AG04449 (cell line): ENCODE measurements at regions not wholly inside any gene's neighbourhood (a gene's known extent, or its start where the extent isn't known, plus 50 kb on each side); places are given as distances from the start of the nearest gene placed in this dataset.

Source experiments
- CTCF ChIA-PET: fragments of 350-600 bp; formaldehyde crosslinking; extraction: SDS; loops from one replicate; lab custom pipeline; 2021; ENCODE audit warnings: antibody characterized with exemption; lab: Yijun Ruan, JAX
- POLR2A ChIA-PET: fragments of 400-600, 350-600 bp; formaldehyde crosslinking; extraction: SDS; loops from one replicate; lab custom pipeline; 2020; ENCODE audit warnings: antibody characterized with exemption, inconsistent platforms; lab: Yijun Ruan, JAX
- DNase-seq: peaks from one replicate; pipeline ENCODE4 v3.0.0-alpha.2; 2010; ENCODE audit warnings: low read depth, low spot score
- H3K4me3 ChIP-seq: 2 replicates; pipeline ENCODE4 v1.5.1; 2011; ENCODE audit warnings: low read depth, mild to moderate bottlenecking, control low read depth, low read length
- TF ChIP-seq, protein P1 (sequence below): IDR thresholded peaks from one replicate; pipeline ENCODE4 v1.5.1; 2011; ENCODE audit warnings: mild to moderate bottlenecking, moderate library complexity, low read length, control low read depth, inconsistent platforms; ENCODE audit not compliant: insufficient read depth; ENCODE audit errors: missing control alignments

DNA sequence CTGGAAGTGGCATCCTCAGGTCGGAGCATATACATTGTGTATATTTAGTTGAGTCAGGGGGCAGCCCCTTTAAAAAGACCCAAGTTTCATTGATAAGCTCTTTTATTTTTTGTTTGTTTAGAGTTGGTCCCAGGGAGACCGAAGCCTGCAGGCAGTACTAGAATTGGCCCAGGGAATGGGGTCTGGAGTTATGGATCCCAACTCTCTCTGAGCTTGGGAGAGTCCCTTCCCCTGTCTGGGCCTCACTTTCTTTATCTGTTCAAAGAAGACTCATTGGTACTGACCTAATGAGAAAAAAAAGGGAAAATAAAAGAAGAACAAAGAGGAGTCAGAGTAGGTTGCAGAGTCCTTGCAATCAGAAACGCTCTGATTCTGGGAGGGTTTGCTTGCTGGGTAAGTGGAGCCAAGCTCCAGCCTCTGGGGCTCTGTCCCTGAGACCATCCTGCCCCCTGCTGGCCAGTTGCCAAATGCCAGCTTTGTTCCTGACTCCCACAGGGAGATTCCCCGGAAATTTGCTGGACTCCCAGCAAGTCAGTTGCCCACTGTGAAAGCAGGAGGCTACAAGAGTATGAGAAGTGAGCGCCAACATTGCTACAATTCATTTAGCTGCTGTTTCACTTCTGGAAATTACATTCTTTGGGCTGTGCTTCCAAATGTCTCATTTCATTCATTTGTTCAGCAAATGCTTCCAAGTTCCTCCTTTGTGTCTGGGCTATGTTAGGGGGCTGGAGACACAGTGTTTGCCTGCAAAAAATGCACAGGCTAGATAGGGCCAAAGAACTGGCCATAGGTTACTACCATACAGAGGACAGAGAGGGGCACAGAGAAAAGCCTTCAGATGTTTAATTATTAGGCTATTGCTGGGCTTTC, 156.2 kb downstream of the MELK start:
- ChIA-PET CTCF (interaction anchor here (0.6 to 3.6 kb wide), 31 partner anchors 11 to 325 kb away, joined by 3 to 51 read pairs (median 4); no protein-coding TSS in a partner anchor), POLR2A (no interaction called here)
- TF ChIP-seq, protein P1, sequence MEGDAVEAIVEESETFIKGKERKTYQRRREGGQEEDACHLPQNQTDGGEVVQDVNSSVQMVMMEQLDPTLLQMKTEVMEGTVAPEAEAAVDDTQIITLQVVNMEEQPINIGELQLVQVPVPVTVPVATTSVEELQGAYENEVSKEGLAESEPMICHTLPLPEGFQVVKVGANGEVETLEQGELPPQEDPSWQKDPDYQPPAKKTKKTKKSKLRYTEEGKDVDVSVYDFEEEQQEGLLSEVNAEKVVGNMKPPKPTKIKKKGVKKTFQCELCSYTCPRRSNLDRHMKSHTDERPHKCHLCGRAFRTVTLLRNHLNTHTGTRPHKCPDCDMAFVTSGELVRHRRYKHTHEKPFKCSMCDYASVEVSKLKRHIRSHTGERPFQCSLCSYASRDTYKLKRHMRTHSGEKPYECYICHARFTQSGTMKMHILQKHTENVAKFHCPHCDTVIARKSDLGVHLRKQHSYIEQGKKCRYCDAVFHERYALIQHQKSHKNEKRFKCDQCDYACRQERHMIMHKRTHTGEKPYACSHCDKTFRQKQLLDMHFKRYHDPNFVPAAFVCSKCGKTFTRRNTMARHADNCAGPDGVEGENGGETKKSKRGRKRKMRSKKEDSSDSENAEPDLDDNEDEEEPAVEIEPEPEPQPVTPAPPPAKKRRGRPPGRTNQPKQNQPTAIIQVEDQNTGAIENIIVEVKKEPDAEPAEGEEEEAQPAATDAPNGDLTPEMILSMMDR: peak; percentile 79
- no peak overlapping the region for H3K4me3 ChIP-seq
- peak; percentile 23 for DNase-seq

- ChIA-PET POLR2A (no interaction called here), CTCF (interaction anchor here (0.7 to 3.6 kb wide), 7 partner anchors 10 to 326 kb away, joined by 3 to 51 read pairs (median 4); no protein-coding TSS in a partner anchor)
- DNase-seq: no peak
- H3K4me3 ChIP-seq: no peak overlapping the region
- TF ChIP-seq, protein P1: no peak
These were observed 157.2 kb downstream of the MELK start for GRCh38 chr9:36729906-36730305.

DNA sequence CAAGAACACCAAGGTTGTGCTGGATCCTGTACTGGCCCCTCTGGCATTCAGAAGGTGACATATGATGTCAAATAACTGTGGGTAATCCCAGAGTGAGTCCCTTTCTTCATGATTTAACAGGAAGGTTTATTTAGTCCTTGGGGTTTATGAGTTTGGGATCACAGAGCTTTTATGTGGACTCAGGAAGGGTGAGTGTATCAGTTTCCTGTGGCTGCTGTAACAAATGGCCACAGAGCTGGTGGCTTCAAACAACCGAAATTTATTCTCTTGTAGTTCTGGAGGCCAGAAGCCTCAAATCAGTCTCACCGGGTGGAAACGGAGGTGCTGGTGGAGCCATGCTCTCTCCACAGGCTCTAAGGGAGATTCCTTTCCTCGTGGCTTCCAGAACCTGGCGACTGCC, 157.7 kb downstream of the MELK start:
- CTCF ChIA-PET: interaction anchor here (1.0 to 3.6 kb wide), 2 partner anchors 97 to 100 kb away, joined by 3 to 51 read pairs; no protein-coding TSS in a partner anchor
- POLR2A ChIA-PET: no interaction called here
- no peak overlapping the region for H3K4me3 ChIP-seq
- no peak for DNase-seq
- TF ChIP-seq, protein P1: no peak

DNA sequence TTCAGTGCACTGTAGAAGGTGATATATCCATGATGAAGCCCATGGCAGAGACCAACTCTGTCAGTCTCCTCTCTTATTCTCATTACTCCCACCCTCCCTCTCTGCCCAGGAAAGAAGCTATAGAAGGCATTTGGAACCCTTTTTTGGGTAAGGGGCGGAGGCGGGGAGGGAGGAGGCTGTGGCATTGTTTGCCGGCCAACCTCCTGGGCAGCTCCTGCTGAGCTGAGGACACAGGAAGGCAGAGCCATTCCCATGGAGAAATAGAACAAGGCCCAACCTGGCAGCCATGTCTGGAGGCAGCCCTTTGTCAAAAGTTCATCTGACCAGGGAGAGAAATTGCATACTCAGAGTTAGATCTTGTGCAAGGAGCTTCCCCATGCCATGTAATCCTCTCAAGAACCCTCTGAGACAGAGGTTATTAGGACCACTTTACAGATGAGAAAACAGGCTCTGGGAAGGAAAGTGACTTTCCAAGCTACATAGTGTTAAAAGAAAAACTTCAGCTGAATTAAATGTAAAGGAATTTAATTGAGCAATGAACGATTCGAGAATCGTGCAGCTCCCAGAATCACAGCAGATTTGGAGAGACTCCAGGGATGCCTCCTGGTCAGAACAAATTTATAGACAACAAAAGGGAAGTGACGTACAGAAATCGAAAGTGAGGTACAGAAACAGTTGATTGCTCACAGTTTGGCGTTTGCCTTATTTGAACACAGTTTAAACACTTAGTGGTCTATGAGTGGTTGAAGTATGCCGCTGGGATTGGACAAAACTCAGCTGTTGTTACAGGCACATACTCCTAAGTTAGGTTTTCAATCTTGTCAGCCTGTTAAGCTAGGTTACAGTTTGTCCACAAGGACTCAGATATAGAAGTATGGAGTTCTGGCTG, 158.6 kb downstream of the MELK start:
- H3K4me3 ChIP-seq: no peak overlapping the region
- DNase-seq: no peak
- TF ChIP-seq, protein P1: no peak
- ChIA-PET POLR2A (no interaction called here), CTCF (interaction anchor here (0.6 to 3.6 kb wide), 6 partner anchors 98 to 324 kb away, joined by 3 to 51 read pairs (median 3); no protein-coding TSS in a partner anchor)

DNA sequence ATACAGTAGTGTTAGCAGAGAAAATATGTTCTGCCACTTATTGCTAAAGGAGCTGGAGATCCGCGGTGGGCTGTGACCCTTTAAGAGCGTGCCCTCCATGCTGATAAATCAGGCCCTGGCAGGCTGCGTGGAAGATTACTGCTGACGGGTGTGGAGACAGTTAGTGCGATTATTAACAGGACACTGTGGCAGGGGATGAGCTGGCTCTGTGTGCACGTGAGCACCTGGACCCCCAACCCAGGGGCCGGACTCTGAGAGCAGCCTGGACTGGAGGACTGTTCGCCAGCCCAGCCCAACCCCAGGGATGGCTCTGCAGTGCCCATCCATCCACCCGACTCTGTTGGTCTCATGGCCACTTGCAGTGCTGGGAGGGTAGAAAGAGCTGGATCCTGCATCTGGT, 162.0 kb downstream of the MELK start:
- TF ChIP-seq, protein P1: no peak
- ChIA-PET CTCF (no interaction called here), POLR2A (no interaction called here)

More for the DNA sequence above, 162.0 kb downstream of the MELK start:
- H3K4me3 ChIP-seq: no peak overlapping the region
- no peak for DNase-seq
